GM21381 (cell line): ENCODE measurements at regions not wholly inside any gene's neighbourhood (a gene's known extent, or its start where the extent isn't known, plus 50 kb on each side); places are given as distances from the start of the nearest gene placed in this dataset.
A peak's percentile ranks its signal among the peaks of the same experiment; 100 is the strongest.
"Not testable (repeated sequence)": the region's sequence is repeated elsewhere in the genome, so short reads cannot be mapped to it uniquely, and the experiment has no call there.

ENCODE experiments used
- ATAC-seq: cut with Tn5 transposase; IDR thresholded peaks from one replicate; pipeline ENCODE4 v1.9.1; 2021; ENCODE audit warnings: mild to moderate bottlenecking, moderate library complexity; ENCODE audit not compliant: unreplicated experiment

DNA sequence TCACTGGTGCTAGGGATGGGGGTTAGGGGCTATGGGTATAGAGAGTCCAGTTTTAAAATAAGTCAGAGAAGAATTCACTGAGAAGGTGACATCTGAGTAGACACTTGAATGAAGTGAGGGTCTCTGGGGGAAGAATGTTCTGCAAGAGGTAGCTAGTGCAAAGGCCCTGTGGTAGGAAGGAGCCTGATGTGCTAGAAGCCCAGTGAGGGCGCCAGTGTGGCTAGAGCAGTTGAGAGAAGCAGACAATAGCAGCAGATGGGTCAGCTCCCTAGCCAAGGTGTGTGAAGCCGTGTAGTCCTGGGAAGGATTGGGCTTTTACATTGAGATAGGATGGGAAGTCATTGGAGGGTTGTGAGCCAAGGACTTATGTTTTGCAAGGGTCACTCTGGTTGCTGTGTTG, 105.8 kb upstream of the PELI1 start:
- no peak for ATAC-seq

DNA sequence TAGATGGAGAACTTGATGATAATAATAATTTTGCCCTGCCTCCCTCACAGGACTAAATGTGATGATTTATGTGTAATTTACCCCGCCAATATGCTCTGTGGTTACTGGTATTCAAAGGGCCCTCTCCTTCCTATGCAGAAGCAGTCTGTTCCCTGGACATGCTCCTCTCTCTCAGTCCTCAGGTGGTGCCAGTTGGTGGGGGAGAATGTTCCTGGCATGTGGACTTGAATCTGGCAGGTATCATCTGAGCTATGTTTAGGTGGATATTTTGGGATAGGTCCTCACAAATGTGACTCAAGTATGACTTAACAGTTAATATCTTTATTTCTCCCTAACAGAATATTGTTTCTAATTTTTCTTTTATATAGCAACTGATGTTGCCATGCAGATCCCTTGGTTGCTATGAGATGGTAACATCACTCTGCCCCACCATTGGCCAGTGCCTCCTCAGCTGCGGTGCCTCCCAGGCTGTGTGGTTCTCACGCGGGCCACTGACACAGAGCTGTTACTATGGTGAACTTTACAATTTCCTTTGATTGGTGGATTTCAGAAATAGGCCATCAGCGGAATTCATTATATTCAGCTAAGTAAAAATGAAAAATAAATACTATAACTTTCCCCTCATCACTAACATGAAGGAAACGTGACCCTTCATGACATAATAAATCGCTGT, 106.7 kb upstream of the PELI1 start:
- ATAC-seq, result no peak

DNA sequence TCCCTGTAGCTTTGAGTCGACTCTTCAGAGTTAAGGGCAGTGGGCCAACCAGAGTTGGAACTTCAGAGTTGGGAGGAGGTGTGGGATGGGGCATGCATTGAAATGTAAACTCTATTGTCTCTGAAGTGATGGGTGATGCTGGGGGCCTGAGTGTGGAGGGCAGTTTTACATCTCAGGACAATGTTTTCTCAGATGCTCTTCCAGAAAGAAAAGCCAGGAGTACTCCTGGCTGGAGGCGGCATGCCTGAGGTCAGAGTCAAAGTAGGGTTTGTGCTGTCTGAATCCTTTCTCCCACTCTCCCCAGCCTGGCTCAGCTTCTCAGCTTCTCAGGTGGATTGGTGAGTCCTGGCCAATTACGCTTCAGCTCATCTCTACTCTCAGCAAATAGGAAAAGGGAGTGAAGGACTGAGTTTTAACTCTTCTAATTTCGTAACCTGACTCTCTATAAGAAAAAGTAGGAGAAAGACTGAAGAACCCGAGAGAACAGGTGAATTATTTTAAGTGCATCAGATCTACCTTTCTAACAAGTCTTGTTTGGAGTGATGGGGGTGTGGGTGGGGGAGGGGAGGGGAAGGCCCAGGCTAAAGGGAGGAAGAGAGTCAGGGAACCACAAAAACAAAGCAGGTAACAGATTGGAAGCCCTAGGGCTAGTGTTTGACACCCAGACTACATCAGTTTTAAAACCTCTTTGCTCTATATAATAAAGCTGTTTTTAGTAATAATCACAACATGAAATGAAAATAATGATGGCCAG, 107.5 kb upstream of the PELI1 start:
- ATAC-seq, result no peak

DNA sequence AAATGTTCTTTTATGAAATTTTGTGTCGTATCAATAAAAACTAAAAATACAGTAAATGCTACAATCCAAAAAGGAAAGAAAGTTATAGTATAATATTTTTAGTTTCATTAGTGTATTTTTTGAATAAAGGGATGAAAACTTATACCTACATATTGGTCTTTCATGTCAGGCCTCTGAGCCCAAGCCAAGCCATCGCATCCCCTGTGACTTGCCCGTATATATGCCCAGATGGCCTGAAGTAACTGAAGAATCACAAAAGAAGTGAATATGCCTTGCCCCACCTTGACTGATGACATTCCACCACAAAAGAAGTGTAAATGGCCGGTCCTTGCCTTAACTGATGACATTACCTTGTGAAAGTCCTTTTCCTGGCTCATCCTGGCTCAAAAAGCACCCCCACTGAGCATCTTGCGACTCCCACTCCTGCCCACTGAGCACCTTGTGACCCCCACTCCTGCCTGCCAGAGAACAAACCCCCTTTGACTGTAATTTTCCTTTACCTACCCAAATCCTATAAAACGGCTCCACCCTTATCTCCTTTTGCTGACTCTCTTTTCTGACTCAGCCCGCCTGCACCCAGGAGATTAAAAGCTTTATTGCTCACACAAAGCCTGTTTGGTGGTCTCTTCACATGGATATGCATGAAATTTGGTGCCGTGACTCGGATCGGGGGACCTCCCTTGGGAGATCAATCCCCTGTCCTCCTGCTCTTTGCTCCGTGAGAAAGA, 108.2 kb upstream of the PELI1 start:
- not testable (repeated sequence) for ATAC-seq

DNA sequence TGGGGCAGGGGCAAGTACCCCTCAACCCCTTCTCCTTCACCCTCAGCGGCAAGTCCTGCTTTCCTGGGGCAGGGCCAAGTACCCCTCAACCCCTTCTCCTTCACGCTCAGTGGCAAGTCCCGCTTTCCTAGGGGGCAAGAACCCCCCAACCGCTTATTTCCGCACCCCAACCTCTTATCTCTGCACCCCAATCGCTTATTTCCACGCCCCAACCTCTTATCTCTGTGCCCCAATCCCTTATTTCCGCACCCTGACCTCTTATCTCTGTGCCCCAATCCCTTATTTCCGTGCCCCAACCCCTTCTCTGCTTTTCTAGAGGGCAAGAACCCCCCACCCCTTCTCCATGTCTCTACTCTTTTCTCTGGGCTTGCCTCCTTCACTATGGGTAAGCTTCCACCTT, 109.2 kb upstream of the PELI1 start:
- ATAC-seq, result not testable (repeated sequence)

DNA sequence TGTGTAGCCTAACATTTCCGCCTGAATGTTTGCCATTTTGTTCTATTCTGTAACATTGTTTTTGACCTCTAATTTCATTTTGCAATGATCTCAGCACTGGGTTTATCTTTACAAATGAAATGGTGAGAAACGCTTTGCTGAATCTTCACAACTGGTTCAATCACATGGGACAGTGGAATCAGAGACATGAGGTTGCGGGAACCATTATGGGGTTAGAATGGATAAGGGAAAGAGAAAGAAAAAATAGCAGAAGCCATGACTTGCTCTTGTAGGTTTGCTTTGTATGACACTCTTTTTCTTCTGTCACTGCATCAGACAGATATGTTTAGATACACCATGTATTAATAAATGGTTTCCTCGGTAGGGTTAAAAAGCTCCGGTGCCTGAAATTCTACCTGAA, 114.3 kb upstream of the PELI1 start:
- no peak for ATAC-seq

DNA sequence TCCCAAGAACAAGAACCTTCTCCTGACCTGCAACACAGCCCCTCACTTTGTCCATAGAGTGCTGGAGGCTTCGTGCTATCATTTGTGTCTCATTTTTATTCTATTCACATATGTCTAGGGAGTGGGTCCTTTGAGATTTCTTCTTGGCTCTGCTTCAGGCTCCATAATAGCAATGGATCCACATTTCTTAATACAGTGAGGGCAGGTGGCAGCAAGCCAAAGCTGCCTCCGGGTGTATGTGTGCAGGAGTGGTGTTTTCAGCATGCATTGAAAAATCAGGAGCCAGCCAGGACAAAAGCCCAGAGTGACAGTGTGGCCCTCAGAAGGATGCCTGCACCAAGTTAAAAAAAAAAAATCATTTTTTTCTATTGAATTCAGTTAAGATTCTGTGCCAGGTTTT, 115.1 kb upstream of the PELI1 start:
- ATAC-seq, result no peak

DNA sequence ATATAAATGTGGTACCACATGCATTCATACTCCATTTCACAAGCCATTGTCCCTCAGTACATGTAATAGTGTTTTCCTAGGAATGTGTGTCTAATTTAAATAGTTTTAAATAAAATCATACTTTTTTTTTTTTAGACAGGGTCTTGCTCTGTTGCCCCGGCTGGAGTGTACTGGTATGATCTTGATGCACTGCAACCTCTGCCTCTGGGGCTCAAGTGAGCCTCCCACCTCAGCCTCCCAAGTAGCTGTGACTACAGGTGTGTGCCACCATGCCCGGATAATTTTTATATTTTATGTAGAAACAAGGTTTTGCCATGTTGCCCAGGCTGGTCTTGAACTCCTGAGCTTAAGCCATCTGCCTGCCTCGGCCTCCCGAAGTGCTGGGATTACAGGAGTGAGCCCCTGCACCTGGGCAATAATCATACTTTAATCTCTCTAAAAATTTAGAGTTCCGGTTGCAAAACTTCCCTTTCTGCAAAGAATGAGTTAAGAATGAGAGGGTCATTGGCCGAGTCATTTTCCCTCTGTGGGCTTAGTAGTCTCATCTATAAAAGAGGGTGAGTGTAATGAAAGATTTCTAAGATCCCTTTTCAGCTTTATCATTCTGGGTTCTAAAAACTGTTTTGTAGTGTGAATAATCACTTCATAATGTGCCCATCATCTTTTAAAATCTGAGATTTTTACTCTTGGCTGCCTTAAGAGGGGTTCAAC, 116.0 kb upstream of the PELI1 start:
- no peak for ATAC-seq

DNA sequence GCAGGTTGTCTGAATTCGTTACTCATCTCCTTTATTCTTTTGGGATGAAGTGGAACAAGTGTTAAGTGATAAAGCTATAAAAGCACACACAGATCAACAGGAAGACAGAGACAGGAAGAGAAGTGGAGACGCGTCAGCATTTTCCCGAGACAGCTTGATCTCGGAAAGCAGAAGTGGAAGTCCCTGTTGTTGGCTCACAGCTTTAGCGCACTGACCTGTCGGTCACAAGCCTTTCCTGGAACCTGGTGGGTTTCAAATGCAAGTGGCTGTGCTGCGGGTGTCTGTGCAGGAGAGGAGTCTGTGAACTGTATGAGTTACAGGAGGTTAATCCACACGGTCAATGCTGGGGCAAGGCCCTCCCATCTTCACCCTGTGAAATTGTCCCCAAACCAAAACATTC, 116.6 kb upstream of the PELI1 start:
- peak; percentile 92 for ATAC-seq

DNA sequence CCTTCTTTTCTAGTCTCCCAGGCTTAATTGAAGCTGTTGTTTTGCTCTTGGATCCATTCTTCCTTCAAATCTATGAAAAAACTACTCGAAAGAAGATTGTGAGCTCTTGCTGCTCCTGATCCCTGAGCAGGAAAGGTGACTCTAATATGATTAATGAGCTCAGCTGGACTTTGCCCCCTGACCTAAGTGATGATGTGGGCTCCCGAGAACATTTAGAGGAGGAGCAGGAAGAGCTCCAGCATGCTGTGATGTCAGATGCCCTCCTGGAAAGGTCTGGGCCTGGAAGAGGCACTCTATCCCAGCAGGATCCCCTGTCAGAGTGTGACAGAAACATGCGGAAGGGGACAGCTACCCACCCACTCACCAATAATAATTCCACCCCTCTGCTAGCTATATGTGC, 117.9 kb upstream of the PELI1 start:
- ATAC-seq, result no peak

DNA sequence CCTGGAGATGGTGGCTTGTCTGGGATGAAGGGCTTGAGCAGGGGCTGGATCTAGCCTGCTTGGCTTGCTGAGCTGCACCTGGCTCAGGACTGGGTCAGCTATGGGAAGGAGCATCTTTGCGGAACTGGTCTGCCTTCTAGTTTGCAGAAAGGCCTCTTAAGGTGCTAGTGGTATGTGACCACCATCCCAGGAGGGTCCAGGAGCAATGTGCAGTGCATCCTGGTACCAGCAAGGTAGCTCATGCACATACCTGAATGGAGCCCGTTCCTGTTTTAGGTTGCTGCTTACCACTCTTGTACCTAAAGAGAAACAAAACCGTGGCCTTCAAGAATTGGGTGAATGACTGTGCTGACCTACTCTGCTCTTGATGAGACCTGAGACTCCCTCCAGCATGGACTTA, 118.6 kb upstream of the PELI1 start:
- ATAC-seq, result no peak

DNA sequence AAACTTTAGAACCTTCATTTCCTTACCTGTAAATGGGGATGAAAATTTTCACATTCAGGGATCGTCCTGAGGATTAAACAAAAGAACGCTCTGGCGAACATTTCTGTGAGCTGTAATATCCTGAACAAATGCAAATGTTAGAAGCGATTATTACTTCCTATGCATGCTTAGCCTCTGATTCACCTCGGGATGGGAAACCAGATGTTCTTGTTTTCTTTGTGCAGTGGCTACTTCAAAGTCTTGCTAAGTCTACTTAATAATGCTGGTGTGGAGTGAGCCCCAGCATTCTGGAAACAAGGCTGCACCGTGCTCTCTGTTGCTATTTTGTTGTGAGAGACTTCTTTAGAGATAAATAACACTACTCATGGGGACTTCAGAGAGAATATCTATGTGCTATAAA, 119.1 kb upstream of the PELI1 start:
- ATAC-seq, result no peak

DNA sequence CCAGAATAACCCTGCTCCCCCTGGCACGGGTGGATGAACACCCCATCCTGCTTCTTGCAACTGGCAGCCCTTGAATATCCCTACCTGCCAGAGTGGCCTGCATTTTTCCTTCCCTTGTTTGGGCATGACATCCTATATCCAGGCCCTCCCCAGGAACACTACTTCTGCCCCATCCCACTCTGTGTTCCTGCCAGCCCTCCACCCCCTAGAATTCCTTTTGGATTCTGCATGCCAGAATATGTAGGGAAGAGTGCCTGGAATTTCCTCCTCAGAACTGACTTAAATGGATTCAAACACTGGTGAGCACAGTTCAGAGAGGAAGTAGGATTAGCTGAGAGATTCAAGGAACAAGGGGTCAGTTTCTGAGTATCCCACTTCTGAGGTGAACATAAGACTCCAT, 123.5 kb upstream of the PELI1 start:
- no peak for ATAC-seq

DNA sequence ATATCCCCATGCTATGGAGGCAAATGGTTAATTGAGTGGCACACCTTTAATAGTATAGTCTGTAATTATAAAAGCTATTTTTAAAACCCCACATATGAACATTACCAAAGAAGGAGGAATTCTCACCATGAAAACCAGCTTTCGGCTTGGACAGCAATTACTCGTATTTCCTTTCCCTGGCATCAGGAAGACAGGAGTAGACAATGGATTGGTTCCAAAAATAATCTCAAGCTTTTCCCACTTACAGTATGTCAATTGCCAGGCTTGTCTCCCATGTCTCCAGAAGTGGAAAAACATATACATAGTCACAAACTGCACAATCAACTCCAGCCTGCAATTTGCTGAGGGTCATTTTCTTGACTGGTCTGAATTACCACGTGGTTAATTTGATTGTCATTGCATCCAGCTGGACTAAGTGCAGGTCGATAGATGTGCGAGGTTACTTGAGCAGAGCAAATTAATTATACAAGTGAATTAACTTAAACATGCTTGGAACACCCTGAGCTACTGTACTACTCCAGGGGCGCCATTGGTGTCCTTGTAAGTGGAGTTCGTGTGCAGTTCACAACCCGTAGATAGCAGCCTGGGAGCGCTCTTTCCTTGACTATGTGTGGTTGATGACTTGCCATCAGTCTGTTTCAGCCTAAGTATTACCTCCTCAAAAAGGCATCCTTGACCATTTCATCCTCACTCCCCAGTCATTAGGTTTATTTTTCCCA, 124.3 kb upstream of the PELI1 start:
- no peak for ATAC-seq

DNA sequence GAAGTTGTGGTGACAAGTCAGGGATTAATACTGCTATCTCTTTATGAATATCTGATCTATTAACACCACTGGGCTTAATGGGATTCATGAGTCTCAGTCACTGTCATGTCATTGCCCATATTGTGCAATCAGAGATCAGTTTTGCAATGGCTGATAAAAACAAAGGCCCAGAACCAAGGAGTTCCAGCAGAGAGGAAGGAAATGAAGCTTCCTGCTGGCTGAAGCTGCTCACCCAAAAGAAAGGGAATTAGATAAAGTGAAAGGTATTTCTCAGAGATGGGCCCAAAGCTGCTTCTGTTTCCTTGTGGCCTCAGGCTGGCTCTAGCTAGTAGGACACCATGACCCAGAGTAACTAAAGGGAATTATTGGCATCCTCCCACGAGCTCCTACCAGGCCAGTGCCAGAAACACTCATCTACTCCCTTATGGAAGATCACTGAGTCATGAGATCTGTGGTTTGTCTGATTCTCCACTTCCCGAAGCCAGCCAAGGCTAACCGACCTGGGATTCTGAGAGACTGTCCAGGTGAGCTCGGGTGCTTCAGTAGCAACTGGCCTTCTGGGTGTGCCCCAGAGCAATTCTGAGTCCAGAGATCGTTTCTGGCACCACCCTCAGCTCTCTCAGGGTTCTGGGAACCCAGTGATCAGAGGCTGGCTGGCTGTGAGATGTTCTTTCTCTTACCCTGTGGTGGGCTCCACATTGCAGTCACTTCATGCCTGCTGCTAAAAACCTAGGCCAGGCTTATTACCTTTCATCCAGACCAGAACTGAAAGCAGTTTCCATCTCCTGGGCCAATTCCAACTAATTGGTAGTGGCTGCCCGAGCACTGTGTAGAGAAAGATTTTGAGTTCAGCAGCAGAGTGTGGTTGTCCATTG, 129.5 kb upstream of the PELI1 start:
- ATAC-seq, result no peak

DNA sequence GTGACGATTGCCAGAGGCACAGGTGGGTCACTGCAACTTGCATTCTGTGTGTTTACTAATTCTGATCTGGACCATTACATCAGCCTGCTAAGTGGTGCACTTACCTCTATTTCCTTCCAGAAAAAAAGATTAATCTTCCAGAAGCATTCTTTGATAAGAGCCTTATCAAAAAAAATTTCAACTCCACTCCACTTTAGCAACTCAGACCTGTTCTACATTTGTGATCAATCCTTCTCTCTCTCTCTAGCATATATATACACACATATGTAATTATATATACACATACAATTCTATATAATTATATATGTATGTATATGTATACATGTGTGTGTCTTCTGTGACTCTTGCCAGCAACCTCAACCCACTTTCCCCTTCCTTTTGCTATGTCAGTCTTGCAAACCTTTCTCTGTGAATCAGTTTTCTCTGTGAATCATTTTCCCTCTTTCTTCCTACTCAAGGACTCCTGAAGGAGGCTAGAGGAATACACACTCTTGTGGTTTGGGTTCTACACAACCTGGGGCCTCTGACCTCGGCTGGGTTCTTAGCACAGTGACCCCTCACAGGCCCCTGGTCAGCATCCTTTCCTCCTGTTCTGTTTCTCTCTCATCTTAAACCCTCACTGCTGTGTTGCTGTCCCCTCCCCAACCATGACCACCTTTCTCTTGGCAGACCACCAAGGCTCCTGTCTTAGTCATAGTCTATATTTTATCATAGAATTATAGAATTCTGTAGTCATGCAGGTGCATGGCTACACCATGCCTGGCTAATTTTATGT, 130.4 kb upstream of the PELI1 start:
- ATAC-seq, result no peak

DNA sequence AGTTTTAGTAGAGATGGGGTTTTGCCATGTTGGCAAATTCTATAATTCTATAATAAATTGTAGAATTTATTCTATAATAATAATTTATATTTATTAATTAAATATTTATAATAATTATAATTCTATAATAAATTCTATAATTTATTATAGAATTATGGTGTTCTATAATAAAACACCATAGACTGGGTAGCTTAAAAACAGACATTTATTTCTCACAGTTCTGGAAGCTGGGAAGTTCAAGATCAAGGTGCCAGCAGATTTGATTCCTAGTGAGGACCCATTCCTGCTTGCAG, 130.9 kb upstream of the PELI1 start:
- ATAC-seq, result no peak

DNA sequence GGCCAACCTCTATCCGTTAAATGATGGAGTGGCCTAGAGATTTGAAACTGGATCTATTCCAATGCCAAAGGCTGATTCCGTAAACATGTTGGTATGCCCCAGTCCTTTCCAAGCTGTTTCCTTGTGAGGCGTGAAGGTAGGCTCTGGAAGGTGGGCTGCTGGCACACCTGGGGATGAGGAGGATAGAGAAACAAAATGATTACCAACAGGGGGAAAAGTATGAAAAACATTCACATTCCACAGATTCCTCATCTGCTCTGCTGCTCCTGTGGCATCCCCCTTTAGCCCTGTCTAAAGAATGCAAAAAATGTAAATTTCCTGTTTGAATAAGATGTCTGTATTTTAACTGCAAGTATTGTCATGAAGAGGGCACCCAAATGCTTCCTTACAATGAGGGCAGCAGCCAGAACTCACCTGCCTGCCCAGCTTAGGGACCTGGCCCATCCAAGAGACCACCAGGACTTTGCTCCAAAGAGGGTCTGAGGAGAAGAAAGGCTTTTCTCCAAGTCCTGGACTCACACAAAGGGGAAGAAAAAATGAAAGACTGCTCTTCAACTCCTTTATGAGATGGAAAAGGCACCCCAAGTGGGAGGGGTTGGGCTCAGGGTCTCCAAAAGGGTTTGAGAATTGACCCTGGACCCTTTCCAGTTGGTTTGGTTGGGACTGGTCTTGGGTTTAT, 132.3 kb upstream of the PELI1 start:
- ATAC-seq, result no peak
